HepG2 (cell line): ENCODE measurements at regions not wholly inside any gene's neighbourhood (a gene's known extent, or its start where the extent isn't known, plus 50 kb on each side); places are given as distances from the start of the nearest gene placed in this dataset.
A peak's percentile ranks its signal among the peaks of the same experiment; 100 is the strongest.

Source experiments
- ATAC-seq: fragments of 200-7000 bp; cut with Tn5 transposase; 3 replicates; pipeline ENCODE4 v1.9.1; 2020; ENCODE audit warnings: mild to moderate bottlenecking, moderate library complexity
- BruUV-seq: library from RNA; stranded (reverse); fragments of 400-500 nt; replicated peaks from 2 replicates; lab custom pipeline; 2021; lab: Mats Ljungman, UMichigan
- CTCF ChIA-PET: fragments of 300-600 bp; formaldehyde crosslinking; extraction: SDS; loops from one replicate; lab custom pipeline; 2021; ENCODE audit warnings: low total read pairs, inconsistent platforms, low intra/inter-chr PET ratio; lab: Yijun Ruan, JAX
- POLR2A ChIA-PET: fragments of 350-600 bp; sonication (Branson Sonifier 250); formaldehyde crosslinking; loops from one replicate; lab custom pipeline; 2020; ENCODE audit warnings: antibody characterized with exemption, inconsistent platforms; lab: Yijun Ruan, JAX
- DNase-seq: peaks from one replicate; pipeline ENCODE4 v3.0.0-alpha.2; 2015; ENCODE audit warnings: low spot score
- FAIRE-seq: peaks from 3 replicates; lab custom pipeline; 2011; peaks lifted over from hg19 to GRCh38; lab: Jason Lieb, UNC
- H2AFZ ChIP-seq: one replicate; pipeline ENCODE4 v1.6.1; 2011; ENCODE audit warnings: low read length, inconsistent platforms
- H3K27ac ChIP-seq: fragments of 300-600 bp; 3 replicates; pipeline ENCODE4 v1.8.0; 2011; ENCODE audit warnings: mixed run types, mild to moderate bottlenecking, mixed read lengths, low read length, inconsistent platforms; ENCODE audit not compliant: insufficient read depth; ENCODE audit errors: extremely low read length
- H3K27me3 ChIP-seq, 2 experiments: fragments of 200-600 bp in 1 of 2; 2 replicates in 1 of 2; 3 replicates in 1 of 2; pipeline versions ENCODE4 v1.6.0 to v1.8.0; 2011; ENCODE audit warnings: low read length in 2 of 2, mild to moderate bottlenecking in 2 of 2, moderate library complexity in 2 of 2, inconsistent platforms in 1 of 2; ENCODE audit not compliant: insufficient read depth in 2 of 2, control insufficient read depth in 1 of 2
- H3K36me3 ChIP-seq, 2 experiments: fragments of 200-600 bp in 1 of 2; replicated peaks in 1 of 2; 2 replicates in 1 of 2; 3 replicates in 1 of 2; pipeline versions ENCODE4 v1.5.1 to v1.8.0; 2011; ENCODE audit warnings: low read length in 2 of 2, inconsistent platforms in 1 of 2; ENCODE audit not compliant: insufficient read depth in 2 of 2, control insufficient read depth in 1 of 2
- H3K4me1 ChIP-seq: 2 replicates; pipeline ENCODE4 v1.5.1; 2012; ENCODE audit warnings: low read length, inconsistent platforms; ENCODE audit not compliant: insufficient read depth
- H3K4me2 ChIP-seq: 2 replicates; pipeline ENCODE4 v1.6.0; 2011; ENCODE audit warnings: low read depth, low read length, inconsistent platforms
- H3K4me3 ChIP-seq, 3 experiments: fragments of 200-600 bp in 1 of 3; sonication (generic), shearing (Covaris generic) in 1 of 3; replicated peaks in 1 of 3; 2 replicates each; pipeline ENCODE4 v1.5.1; 2011 to 2016; ENCODE audit warnings: low read length in 3 of 3, inconsistent platforms in 2 of 3, low read depth in 2 of 3, mild to moderate bottlenecking in 2 of 3, control low read depth in 1 of 3, mixed read lengths in 1 of 3; ENCODE audit not compliant: insufficient read depth in 1 of 3
- H3K79me2 ChIP-seq: one replicate; pipeline ENCODE4 v1.6.1; 2011; ENCODE audit warnings: low read length, inconsistent platforms; ENCODE audit not compliant: insufficient read depth
- H3K9ac ChIP-seq: 2 replicates; pipeline ENCODE4 v1.6.0; 2011; ENCODE audit warnings: mild to moderate bottlenecking, low read depth, low read length, inconsistent platforms; ENCODE audit not compliant: insufficient read depth
- H3K9me3 ChIP-seq: 2 replicates; pipeline ENCODE4 v1.5.1; 2012; ENCODE audit warnings: mild to moderate bottlenecking, low read length
- H4K20me1 ChIP-seq: 2 replicates; pipeline ENCODE4 v1.6.0; 2011; ENCODE audit warnings: inconsistent platforms, mild to moderate bottlenecking, low read length, moderate library complexity; ENCODE audit not compliant: insufficient read depth
- CREB3 ChIP-seq: sonication (generic); formaldehyde crosslinking; IDR thresholded peaks from 2 replicates; pipeline ENCODE4 v1.5.0; 2020; ENCODE audit warnings: missing genetic modification reagents
- DNMT3B ChIP-seq: conservative IDR thresholded peaks from 2 replicates; pipeline ENCODE4 v1.6.1; 2016; ENCODE audit warnings: missing biosample characterization, control low read depth
- EP300 ChIP-seq, 3 experiments: sonication (generic) in 1 of 3; formaldehyde crosslinking in 1 of 3; IDR thresholded peaks; 2 replicates each; pipeline versions ENCODE4 v1.5.1 to v1.6.1; 2011 to 2020; ENCODE audit warnings: low read depth in 2 of 3, low read length in 2 of 3, borderline replicate concordance in 1 of 3, improper control_type of control experiment in 1 of 3, mild to moderate bottlenecking in 1 of 3, missing genetic modification reagents in 1 of 3, moderate library complexity in 1 of 3
- GABPA ChIP-seq, 2 experiments: IDR thresholded peaks; 2 replicates each; pipeline ENCODE4 v1.6.1; 2011 to 2016; ENCODE audit warnings: low read depth in 2 of 2, low read length in 1 of 2, missing biosample characterization in 1 of 2, missing genetic modification characterization in 1 of 2
- GFI1 ChIP-seq: sonication (generic); formaldehyde crosslinking; IDR thresholded peaks from 2 replicates; pipeline ENCODE4 v1.5.0; 2020; ENCODE audit warnings: missing genetic modification reagents, mild to moderate bottlenecking, borderline replicate concordance
- MLXIP ChIP-seq: sonication (generic); formaldehyde crosslinking; IDR thresholded peaks from 2 replicates; pipeline ENCODE4 v1.9.0; 2021; ENCODE audit warnings: missing genetic modification reagents, borderline replicate concordance
- NCOA1 ChIP-seq: sonication (generic); formaldehyde crosslinking; IDR thresholded peaks from 2 replicates; pipeline ENCODE4 v1.9.0; 2021; ENCODE audit warnings: missing genetic modification reagents
- PRMT3 ChIP-seq: sonication (generic); formaldehyde crosslinking; IDR thresholded peaks from 2 replicates; pipeline ENCODE4 v1.8.1; 2022; ENCODE audit warnings: low read depth, mild to moderate bottlenecking, moderate library complexity, missing genetic modification reagents, borderline replicate concordance
- RNF219 ChIP-seq: sonication (generic); formaldehyde crosslinking; IDR thresholded peaks from 2 replicates; pipeline ENCODE4 v1.5.0; 2020; ENCODE audit warnings: mild to moderate bottlenecking, missing genetic modification reagents
- ZBTB25 ChIP-seq: IDR thresholded peaks from 2 replicates; pipeline ENCODE4 v1.6.1; 2018; ENCODE audit warnings: missing genetic modification reagents
- ZFP41 ChIP-seq: sonication (generic); formaldehyde crosslinking; IDR thresholded peaks from 2 replicates; pipeline ENCODE4 v1.4.0; 2020; ENCODE audit warnings: mild to moderate bottlenecking, missing genetic modification reagents, borderline replicate concordance
- ZNF264 ChIP-seq: sonication (generic); formaldehyde crosslinking; IDR thresholded peaks from 2 replicates; pipeline ENCODE4 v1.4.0; 2020; ENCODE audit warnings: missing genetic modification reagents
- ZNF570 ChIP-seq: sonication (generic); formaldehyde crosslinking; IDR thresholded peaks from 2 replicates; pipeline ENCODE4 v1.4.0; 2020; ENCODE audit warnings: mild to moderate bottlenecking, missing genetic modification reagents, borderline replicate concordance
- ZNF781 ChIP-seq: sonication (generic); formaldehyde crosslinking; IDR thresholded peaks from 2 replicates; pipeline ENCODE4 v1.5.1; 2020; ENCODE audit warnings: borderline replicate concordance, mild to moderate bottlenecking, missing genetic modification reagents; ENCODE audit errors: not compliant biosample characterization
- ZNF792 ChIP-seq: IDR thresholded peaks from 2 replicates; pipeline ENCODE4 v1.6.1; 2016
- ZNF83 ChIP-seq: sonication (generic); formaldehyde crosslinking; IDR thresholded peaks from 2 replicates; pipeline ENCODE4 v1.4.0; 2020; ENCODE audit warnings: missing genetic modification reagents, mild to moderate bottlenecking, borderline replicate concordance
- WGBS: methylation state at CpG from one replicate; pipeline ENCODE4 v1.1.6; 2017; ENCODE audit warnings: low lambda C conversion rate; 5-methylcytosine and 5-hydroxymethylcytosine counted together
- in situ Hi-C: cut with HindIII; loops from 2 replicates; pipeline ENCODE4 v1.10.0; 2017; ENCODE audit warnings: low pct_unique_long_range_greater_than_20kb; ENCODE audit not compliant: extremely low pct_ligation_motif_present
- intact Hi-C: fragments of 100-400 bp; cut with micrococcal nuclease; formaldehyde crosslinking; loops from one replicate; pipeline ENCODE4 v1.10.0; 2022; ENCODE audit not compliant: unreplicated experiment

GRCh38 chr20:53829255-53829723 is 235.7 kb upstream of the ZNF217 start:
- H3K4me1 ChIP-seq: peaks cover 68% of the 10 kb centered on the region
- H3K27ac ChIP-seq: peak overlapping the region; percentile 70
- no peak for FAIRE-seq
- no TSS peak for BruUV-seq
- H3K4me3 ChIP-seq: peak overlapping the region in 1 of 3 experiments; percentile 25; a peak in 1 of 6 replicates
- ATAC-seq: no peak
- no peaks in the 10 kb centered on the region for H3K9me3 ChIP-seq
- H3K4me2 ChIP-seq: peak overlapping the region; percentile 69
- 86% methylated on average over 8 of the region's 8 CpGs for WGBS
- intact Hi-C loops (no loop called here), in situ Hi-C loops (no loop called here)
- no peak for DNase-seq
- H3K27me3 ChIP-seq: no peaks in the 10 kb centered on the region
- ChIA-PET POLR2A (interaction anchor here (0.7 to 2.1 kb wide), 13 partner anchors 12 to 249 kb away, joined by 3 to 26 read pairs (median 5); no protein-coding TSS in a partner anchor), CTCF (no interaction called here)
- H2AFZ ChIP-seq: peak overlapping the region; percentile 44
- no peaks in the 10 kb centered on the region for H4K20me1 ChIP-seq
- no peaks in the 10 kb centered on the region for H3K36me3 ChIP-seq
- no peak overlapping the region for H3K9ac ChIP-seq
- H3K79me2 ChIP-seq: no peaks in the 10 kb centered on the region
- 0 out of 2 replicates have a peak, but pooled peaks have one; percentile 35 for TF ChIP-seq GFI1 (CRISPR knock-in tag)
- no peak for TF ChIP-seq GABPA (IDR thresholded peaks at IDR 0.05; ENCODE audit: low read depth, low read length)
- TF ChIP-seq GABPA (CRISPR knock-in tag; IDR thresholded peaks at IDR 0.05; ENCODE audit: low read depth): no peak
- TF ChIP-seq ZNF264 (CRISPR knock-in tag): no peak
- no peak for TF ChIP-seq CREB3 (CRISPR knock-in tag)
- TF ChIP-seq ZBTB25 (CRISPR knock-in tag): 0 out of 2 replicates have a peak, but pooled peaks have one; percentile 17
- TF ChIP-seq PRMT3: no peak
- TF ChIP-seq ZNF570 (CRISPR knock-in tag): no peak
- no peak for TF ChIP-seq ZNF792 (CRISPR knock-in tag)
- no peak for TF ChIP-seq ZFP41 (CRISPR knock-in tag)
- TF ChIP-seq RNF219 (CRISPR knock-in tag): 0 out of 2 replicates have a peak, but pooled peaks have one; percentile 68
- no peak for TF ChIP-seq MLXIP (CRISPR knock-in tag)
- TF ChIP-seq ZNF781 (CRISPR knock-in tag): no peak
- 0 out of 2 replicates have a peak, but pooled peaks have one; percentile 42 for TF ChIP-seq NCOA1 (CRISPR knock-in tag)
- TF ChIP-seq EP300 (IDR thresholded peaks at IDR 0.05; ENCODE audit: low read depth in 2 of 2, low read length in 2 of 2): 0 out of 4 replicates have a peak, but pooled peaks of 1 of the 2 experiments have one; percentile 15
- TF ChIP-seq EP300 (CRISPR knock-in tag; IDR thresholded peaks at IDR 0.05; ENCODE audit: borderline replicate concordance): no peak
- 0 out of 2 replicates have a peak, but pooled peaks have one; percentile 37 for TF ChIP-seq DNMT3B (CRISPR knock-in tag)
- TF ChIP-seq ZNF83 (CRISPR knock-in tag): no peak
